Eye (tissue), 1 donor: ENCODE measurements at regions not wholly inside any gene's neighbourhood (a gene's known extent, or its start where the extent isn't known, plus 50 kb on each side); places are given as distances from the start of the nearest gene placed in this dataset.

Source experiments
- DNase-seq: peaks from one replicate; pipeline ENCODE4 v3.0.0-alpha.2; 2015

- no peak for DNase-seq
Measured at GRCh38 chr1:114342376-114342775, 168.6 kb downstream of the TRIM33 start.

DNA sequence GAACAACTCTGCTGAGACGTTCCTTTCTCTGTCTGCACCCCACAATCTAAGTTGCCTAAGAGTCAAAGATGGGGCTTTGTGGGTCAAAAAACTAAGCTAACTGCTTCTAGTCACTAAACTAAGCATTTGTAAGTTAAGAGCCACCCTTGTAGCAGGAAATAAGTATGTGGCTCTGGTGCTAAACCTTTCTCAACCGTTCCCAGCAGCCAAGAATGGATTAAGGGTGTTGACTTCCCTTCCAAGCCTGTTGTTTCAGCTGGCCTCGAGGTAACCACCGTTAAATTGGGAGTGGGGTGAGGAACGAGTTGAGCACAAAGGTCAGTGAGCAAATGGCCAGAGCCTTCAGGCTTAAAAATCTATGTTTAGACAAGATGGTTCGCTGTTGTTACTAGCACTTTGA, 169.1 kb downstream of the TRIM33 start:
- no peak for DNase-seq

- DNase-seq, result no peak
Measured at GRCh38 chr1:114341299-114341698, 169.7 kb downstream of the TRIM33 start.

- DNase-seq, result no peak
Measured at GRCh38 chr1:114340892-114341291, 170.1 kb downstream of the TRIM33 start.

DNA sequence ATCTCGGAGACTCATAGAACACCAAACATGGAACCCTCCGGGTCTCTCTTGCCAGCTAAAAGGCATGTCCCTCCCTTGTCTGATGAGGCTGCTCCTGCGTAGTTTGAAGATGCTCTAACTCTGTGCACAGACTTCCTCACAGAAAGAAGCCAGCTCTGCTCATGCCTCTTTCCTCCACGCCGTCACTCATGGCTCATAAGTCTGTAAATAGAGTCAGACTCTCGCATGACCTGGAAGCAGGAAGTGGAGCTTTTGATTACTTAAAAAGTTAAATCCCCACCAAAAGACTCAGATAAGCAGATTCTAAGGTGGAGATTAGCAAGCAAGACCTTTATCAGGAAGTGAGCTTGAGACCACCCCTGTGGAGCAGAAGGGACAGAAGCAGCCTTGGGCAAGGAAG, 171.6 kb downstream of the TRIM33 start:
- no peak for DNase-seq

DNA sequence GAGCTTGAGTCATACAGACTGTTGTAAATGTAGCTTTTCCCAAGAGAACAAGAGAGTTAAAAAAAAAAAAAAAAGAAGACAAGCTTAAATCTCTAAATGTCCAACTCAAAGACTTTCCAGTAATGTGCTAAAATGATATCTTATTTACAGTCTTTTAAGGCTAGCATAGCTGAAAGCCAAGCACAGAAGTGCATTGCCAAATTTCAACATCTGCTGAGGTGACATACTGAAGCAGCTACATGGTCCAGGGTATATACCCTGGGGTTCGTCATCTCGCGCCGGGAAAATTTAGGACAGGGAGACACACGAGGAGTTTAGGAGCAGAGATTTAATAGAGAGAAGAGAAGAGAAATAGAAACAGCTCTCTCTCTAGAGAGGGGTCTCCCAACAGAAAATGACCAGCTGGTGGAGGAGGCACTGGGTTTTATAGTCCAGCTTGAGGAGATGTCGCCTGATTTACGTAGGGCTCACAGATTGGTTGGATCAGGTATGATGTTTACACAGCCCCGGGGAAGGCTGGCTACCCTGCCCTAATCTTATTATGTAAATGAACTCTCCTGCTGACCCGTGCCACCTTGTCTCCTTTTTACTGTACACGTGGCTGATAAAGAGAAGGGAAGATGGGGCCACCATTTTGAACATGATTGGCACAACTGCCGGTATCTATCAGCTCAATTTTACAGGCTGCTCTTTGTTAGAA, 172.7 kb downstream of the TRIM33 start:
- no peak for DNase-seq

GRCh38 chr1:114337417-114337816, 173.6 kb downstream of the TRIM33 start:
- DNase-seq, result no peak

GRCh38 chr1:114336360-114336759, 174.6 kb downstream of the TRIM33 start:
- no peak for DNase-seq

DNA sequence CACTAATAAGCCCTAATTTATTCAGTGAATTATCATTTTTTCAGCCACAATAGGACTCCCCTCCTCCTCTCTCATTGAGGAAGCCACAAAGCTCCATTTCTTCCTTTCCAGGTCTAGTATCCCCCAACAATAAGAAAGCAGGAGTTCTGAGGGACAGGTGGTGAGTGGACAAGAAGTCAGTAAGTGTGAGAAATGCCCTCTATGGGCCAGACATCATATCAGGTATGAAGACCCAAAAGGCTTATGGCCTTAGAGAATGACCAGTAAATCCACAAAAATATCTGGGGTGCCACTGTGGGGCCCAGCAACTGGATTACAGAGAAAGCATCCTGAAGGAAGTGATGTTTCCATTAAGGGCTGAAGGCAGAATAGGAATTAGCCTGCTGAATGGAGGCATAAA, 175.7 kb downstream of the TRIM33 start:
- no peak for DNase-seq

GRCh38 chr1:114334297-114334696, 176.7 kb downstream of the TRIM33 start:
- no peak for DNase-seq

DNA sequence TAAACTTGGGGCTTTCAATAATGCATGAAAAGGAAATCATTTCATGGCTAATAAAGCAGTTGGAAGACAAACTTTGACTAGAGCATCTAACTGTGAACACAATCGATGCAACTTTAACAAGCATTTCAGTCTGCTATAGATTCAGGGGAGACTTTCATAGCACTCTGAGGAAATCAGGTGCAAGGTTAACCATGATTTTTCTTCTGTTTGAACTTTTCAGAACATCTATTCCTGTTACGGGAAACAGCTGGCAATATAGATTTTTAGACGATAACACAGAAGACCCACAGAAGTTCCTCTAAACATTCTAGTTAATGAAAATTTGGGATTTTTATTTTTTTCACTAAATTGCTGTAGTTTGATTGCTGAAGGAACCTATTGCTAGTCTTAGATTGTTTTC, 177.3 kb downstream of the TRIM33 start:
- DNase-seq, result no peak

DNA sequence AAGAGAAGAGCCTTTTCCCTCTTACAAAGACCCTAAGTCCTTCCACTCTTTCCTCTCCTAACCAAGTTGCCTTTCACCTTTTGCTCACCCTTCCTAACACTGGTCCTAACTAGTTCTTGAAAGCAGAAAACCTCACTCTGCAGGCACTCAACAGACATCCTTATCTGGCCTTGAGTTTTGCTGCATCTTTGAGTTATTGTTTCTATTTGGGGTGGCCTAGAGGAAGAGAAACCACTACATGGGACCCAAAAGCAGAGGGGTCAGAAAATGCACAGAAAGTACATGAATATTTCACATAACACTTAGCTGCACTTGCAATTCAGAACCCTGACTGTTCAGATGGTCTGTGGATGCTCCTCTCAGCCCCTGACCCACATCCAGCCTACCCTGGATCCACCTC, 178.3 kb upstream of the SYT6 start:
- no peak for DNase-seq

- no peak for DNase-seq
Measured at GRCh38 chr1:114330451-114330983, 176.8 kb upstream of the SYT6 start.

- DNase-seq, result no peak
Measured at GRCh38 chr1:114328361-114328904, 174.8 kb upstream of the SYT6 start.

DNA sequence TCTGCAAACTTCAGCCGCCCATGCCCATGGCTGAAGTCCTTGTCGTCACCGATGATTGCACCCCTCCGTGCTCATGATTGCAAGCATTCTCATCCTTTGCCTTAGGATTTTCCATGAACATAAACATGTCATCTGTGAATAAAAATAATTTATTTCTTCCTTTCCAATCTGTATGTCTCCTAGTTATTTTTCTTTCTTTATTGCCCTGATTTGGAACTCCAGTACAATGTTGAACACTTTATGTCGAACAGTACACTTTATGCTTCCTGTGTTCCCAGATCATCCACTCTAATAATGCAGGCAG, 170.9 kb upstream of the SYT6 start:
- no peak for DNase-seq

- DNase-seq, result no peak
Measured at GRCh38 chr1:114323959-114324661, 170.4 kb upstream of the SYT6 start.

- no peak for DNase-seq
Measured at GRCh38 chr1:114322734-114323133, 169.1 kb upstream of the SYT6 start.

DNA sequence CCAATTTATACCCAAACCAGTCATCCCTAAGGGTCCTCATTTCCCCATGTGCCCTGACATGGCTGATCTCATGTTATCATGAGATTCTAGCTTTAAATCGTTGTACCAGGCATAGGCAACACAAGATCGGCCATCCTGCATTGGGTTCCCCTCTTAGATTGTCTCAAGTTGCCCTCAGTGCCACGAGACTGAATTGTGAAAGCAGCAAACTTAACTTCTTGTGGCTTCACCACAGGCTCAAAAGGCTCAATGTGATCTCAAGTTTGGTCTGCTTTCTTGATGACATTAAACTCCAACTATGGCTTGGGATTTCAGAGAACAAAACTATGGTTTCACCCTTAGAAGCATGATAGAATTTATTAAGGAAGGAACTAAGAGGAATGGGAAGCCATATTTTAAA, 168.5 kb upstream of the SYT6 start:
- DNase-seq, result no peak

DNA sequence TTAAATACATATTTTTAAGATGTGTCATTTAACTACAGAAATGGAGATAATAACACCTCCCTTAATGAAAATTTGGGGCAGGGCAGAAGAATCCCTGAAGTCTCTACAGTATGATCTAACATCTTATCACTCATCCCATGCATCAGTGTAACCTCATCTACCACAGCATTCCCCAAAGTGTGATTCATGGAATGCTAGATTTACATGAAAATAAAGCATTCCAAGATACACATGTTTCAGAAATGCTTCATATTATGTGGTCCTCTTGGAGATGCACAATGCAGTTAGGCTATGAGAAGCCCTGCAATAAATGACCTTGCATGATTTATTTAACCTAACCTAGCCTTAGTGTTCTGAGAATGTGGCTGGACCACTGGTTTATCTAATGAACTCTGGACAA, 166.9 kb upstream of the SYT6 start:
- DNase-seq, result no peak

DNA sequence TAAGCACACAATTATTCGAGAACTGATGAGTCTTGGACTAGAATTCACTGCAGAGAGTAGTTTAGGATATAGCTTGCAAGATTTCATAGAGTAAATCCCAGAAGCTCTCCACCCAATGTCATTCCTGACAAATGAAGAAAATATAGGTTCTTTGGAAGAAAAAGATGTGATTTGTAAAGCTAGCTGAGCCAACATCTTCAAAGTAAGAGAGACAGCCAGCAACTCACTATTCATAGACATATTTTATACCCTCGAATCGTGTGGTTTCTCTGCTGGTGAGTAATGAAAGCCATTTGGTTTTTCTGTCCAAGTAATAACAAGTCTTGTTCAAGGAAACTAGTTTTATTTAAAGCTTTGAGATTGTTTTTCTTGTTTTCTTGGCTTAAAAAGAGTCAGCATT, 165.7 kb upstream of the SYT6 start:
- DNase-seq, result no peak

DNA sequence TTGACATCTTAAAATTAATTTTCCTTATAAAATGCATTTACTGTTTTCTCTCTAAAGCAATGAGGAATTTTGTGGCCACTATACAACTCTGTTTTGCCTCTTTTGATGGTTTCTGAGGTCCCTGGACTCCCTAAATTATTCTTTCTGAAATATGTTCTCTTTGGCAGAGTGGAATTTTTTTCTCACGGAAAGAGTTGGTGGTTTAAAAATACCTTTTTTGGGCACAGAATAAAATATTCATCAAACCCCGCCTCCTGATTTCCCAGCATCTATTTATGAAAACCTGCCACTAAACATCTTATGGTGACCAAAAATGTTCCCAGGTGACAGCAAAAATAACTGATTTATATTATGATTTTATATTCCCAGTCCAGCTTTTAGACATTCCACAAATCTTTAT, 165.3 kb upstream of the SYT6 start:
- no peak for DNase-seq

DNA sequence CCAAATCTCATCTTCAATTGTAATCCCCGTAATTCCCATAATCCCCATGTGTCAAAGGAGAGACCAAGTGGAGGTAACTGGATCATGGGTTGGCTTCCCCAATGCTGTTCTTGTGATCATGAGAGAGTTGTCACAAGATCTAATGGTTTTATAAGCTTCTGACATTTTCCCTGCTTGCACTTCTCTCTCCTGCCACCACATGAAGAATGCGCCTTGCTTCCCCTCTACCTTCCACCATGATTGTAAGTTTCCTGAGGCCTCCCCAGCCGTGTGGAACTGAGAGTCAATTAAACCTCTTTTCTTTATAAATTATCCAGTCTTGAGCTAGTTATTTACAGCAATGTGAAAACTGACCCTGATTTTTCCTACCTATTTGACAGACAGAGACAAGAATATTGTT, 162.5 kb upstream of the SYT6 start:
- no peak for DNase-seq

DNA sequence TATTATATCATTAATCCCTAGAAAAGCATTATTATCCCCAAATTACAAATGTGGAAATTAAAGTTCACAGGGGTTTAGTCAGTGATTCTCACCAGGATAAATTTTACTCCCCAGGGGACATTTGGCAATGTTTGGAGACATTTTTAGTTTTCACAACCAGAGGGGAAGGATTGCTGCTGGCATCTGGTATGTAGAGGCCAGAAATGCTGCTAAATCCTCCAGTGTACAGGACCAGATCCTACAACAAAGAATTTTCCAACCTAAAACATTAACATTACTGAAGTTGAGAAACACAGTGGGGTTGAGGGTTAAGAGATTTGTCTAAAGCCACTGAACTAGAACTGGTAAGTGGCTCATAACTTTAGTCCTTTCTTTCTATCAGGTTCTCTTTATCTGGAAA, 162.0 kb upstream of the SYT6 start:
- no peak for DNase-seq

DNA sequence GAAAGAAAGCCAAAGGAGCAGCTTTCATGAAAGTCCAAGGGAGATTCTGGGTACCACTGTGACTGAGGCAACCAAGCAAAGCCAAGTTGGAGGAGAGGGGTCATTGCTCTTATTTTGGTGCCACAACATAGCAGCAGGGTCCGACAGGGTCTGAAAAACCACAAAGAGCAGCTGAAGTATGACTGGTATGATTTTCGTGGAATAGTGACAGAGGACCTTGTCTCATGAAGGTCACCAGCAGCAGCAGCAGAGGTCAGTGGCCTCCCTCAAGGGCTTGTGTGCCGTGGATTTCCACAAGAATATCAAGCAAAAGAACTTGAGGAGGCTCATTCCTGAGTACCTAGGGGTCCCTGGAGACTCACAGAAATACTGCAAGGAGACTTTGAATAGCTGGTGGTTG, 160.9 kb upstream of the SYT6 start:
- DNase-seq, result no peak

GRCh38 chr1:114314098-114314497, 160.4 kb upstream of the SYT6 start:
- DNase-seq, result no peak
